ENCODE measurements at regions not wholly inside any gene's neighbourhood (a gene's known extent, or its start where the extent isn't known, plus 50 kb on each side); places are given as distances from the start of the nearest gene placed in this dataset.

GRCh38 chr4:120158046-120158445 lies 91.4 kb upstream of the MAD2L1 start:
- no peak for TF ChIP-seq FOXJ3 (CRISPR knock-in tag; IDR thresholded peaks at IDR 0.05)
- no peak for TF ChIP-seq MAX (IDR thresholded peaks at IDR 0.05; ENCODE audit: low read depth)
- TF ChIP-seq, protein P1, sequence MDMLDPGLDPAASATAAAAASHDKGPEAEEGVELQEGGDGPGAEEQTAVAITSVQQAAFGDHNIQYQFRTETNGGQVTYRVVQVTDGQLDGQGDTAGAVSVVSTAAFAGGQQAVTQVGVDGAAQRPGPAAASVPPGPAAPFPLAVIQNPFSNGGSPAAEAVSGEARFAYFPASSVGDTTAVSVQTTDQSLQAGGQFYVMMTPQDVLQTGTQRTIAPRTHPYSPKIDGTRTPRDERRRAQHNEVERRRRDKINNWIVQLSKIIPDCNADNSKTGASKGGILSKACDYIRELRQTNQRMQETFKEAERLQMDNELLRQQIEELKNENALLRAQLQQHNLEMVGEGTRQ (IDR thresholded peaks at IDR 0.05; ENCODE audit: borderline replicate concordance, low read depth, low read length) = no peak
- no peak for TF ChIP-seq TCF12 (IDR thresholded peaks at IDR 0.05)
- TF ChIP-seq SIN3A (IDR thresholded peaks at IDR 0.05; ENCODE audit: borderline replicate concordance, low read depth, low read length) = no peak
- no peak for TF ChIP-seq CTCF (IDR thresholded peaks at IDR 0.05)
- TF ChIP-seq GATA2 (CRISPR knock-in tag; IDR thresholded peaks at IDR 0.05) = no peak
- Histone ChIP-seq H3K27me3 (ENCODE audit: insufficient read depth) (no peaks in the 10 kb centered on the region; the same call in 1 of the 2 replicates), H3K27ac (ENCODE audit: low read depth in 2 of 2, low read length in 1 of 2) (no peak overlapping the region), H3K9me2 (no peaks in the 10 kb centered on the region), H3K36me3 (replicated peaks in 1 of 2; ENCODE audit: control insufficient read depth in 1 of 2, insufficient read depth in 2 of 2, low read length in 1 of 2) (no peaks in the 10 kb centered on the region), H3K4me1 (ENCODE audit: control insufficient read depth in 1 of 2, insufficient read depth in 2 of 2, low read depth in 1 of 2, low read length in 1 of 2) (no peaks in the 10 kb centered on the region), H3K9ac (no peak overlapping the region), H3K9me3 (no peaks in the 10 kb centered on the region), H4K20me1 (ENCODE audit: insufficient read depth) (no peaks in the 10 kb centered on the region), H2AFZ (ENCODE audit: low read depth) (no peak overlapping the region), H3F3A (replicated peaks; ENCODE audit: insufficient read depth) (no peaks in the 10 kb centered on the region), H3K4me3 (ENCODE audit: low read depth in 2 of 2, low read length in 1 of 2) (no peak overlapping the region), H3K4me2 (no peak overlapping the region), H3K79me2 (ENCODE audit: insufficient read depth) (no peaks in the 10 kb centered on the region)
- no peak for DNase-seq
- WGBS (ENCODE audit: low lambda C conversion rate) = 48% methylated on average over 2 of the region's 2 CpGs
- ChIA-PET CTCF (interaction anchor here (0.6 to 0.7 kb wide), 3 partner anchors 943 to 945 kb away, joined by 3 to 5 read pairs (median 3); no protein-coding TSS in a partner anchor), POLR2A (no interaction called here)

DNA sequence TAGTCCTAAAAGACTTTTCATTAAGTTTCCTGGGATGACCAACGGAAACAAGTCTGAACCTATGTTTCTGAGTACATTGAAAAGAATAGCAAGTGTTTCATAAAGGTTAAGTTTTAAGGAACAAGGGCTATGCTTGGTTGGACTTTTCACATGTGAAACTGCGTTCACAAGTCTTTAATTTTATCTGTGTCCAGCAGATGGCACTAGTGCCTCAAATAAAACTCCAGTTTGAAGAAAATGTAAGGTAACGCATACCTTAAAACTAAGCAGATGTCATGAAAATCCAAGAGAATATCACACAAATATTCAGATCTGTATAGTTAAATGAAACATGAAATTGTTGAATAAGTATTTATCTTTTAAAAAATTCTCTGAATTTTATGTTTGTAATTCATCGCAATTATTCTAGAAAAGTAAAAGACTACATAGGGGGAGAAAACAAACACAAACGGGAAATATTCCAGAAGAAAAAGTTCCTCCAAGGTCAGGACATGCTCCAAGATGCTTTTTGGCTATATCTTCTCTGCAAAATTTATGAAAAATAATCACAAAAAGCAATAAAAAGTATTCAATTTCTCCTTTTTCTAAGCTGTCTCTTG lies 89.6 kb upstream of the MAD2L1 start:
- no peaks in the 10 kb centered on the region for H3K36me3 ChIP-seq (replicated peaks in 1 of 2; ENCODE audit: control insufficient read depth in 1 of 2, insufficient read depth in 2 of 2, low read length in 1 of 2)
- ChIA-PET CTCF (interaction anchor here (0.7 to 1.9 kb wide), 23 partner anchors 15 to 1152 kb away, joined by 3 to 11 read pairs (median 4); no protein-coding TSS in a partner anchor), POLR2A (no interaction called here)

More for the DNA sequence above, 89.6 kb upstream of the MAD2L1 start:
- H4K20me1 ChIP-seq (ENCODE audit: insufficient read depth) = no peaks in the 10 kb centered on the region
- H3K9me2 ChIP-seq = no peaks in the 10 kb centered on the region
- H3K9me3 ChIP-seq = no peaks in the 10 kb centered on the region
- H3F3A ChIP-seq (replicated peaks; ENCODE audit: insufficient read depth) = no peaks in the 10 kb centered on the region
- no peaks in the 10 kb centered on the region for H3K4me1 ChIP-seq (ENCODE audit: control insufficient read depth in 1 of 2, insufficient read depth in 2 of 2, low read depth in 1 of 2, low read length in 1 of 2)
- no peaks in the 10 kb centered on the region for H3K79me2 ChIP-seq (ENCODE audit: insufficient read depth)
- TF ChIP-seq, protein P2, sequence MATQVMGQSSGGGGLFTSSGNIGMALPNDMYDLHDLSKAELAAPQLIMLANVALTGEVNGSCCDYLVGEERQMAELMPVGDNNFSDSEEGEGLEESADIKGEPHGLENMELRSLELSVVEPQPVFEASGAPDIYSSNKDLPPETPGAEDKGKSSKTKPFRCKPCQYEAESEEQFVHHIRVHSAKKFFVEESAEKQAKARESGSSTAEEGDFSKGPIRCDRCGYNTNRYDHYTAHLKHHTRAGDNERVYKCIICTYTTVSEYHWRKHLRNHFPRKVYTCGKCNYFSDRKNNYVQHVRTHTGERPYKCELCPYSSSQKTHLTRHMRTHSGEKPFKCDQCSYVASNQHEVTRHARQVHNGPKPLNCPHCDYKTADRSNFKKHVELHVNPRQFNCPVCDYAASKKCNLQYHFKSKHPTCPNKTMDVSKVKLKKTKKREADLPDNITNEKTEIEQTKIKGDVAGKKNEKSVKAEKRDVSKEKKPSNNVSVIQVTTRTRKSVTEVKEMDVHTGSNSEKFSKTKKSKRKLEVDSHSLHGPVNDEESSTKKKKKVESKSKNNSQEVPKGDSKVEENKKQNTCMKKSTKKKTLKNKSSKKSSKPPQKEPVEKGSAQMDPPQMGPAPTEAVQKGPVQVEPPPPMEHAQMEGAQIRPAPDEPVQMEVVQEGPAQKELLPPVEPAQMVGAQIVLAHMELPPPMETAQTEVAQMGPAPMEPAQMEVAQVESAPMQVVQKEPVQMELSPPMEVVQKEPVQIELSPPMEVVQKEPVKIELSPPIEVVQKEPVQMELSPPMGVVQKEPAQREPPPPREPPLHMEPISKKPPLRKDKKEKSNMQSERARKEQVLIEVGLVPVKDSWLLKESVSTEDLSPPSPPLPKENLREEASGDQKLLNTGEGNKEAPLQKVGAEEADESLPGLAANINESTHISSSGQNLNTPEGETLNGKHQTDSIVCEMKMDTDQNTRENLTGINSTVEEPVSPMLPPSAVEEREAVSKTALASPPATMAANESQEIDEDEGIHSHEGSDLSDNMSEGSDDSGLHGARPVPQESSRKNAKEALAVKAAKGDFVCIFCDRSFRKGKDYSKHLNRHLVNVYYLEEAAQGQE (IDR thresholded peaks at IDR 0.05; ENCODE audit: low read depth, low read length) = no peak
- TF ChIP-seq FOSL2 (IDR thresholded peaks at IDR 0.05; ENCODE audit: borderline replicate concordance, low read depth) (no peak), RAD21 (IDR thresholded peaks at IDR 0.05; ENCODE audit: low read length) (peak; percentile 83), RCOR1 (IDR thresholded peaks at IDR 0.05; ENCODE audit: low read length) (no peak), CTCF (IDR thresholded peaks at IDR 0.05) (peak; percentile 81), SMC3 (IDR thresholded peaks at IDR 0.05; ENCODE audit: low read depth, low read length) (peak; percentile 63), SIN3A (IDR thresholded peaks at IDR 0.05; ENCODE audit: borderline replicate concordance, low read depth, low read length) (no peak), IRF3 (IDR thresholded peaks at IDR 0.05; ENCODE audit: low read depth, low read length) (no peak)
- TF ChIP-seq, protein P1 (IDR thresholded peaks at IDR 0.05; ENCODE audit: borderline replicate concordance, low read depth, low read length) = no peak
- H3K9ac ChIP-seq = no peak overlapping the region
- peak overlapping the region in 1 of 2 experiments; percentile 12; a peak in 1 of 4 replicates for H3K4me3 ChIP-seq (ENCODE audit: low read depth in 2 of 2, low read length in 1 of 2)
- peak; percentile 1 for DNase-seq
- no peak overlapping the region for H3K4me2 ChIP-seq
- WGBS (ENCODE audit: low lambda C conversion rate) = 32% methylated on average over 5 of the region's 5 CpGs
- no peaks in the 10 kb centered on the region; the same call in 1 of the 2 replicates for H3K27me3 ChIP-seq (ENCODE audit: insufficient read depth)
- no peak overlapping the region for H2AFZ ChIP-seq (ENCODE audit: low read depth)
- H3K27ac ChIP-seq (ENCODE audit: low read depth in 2 of 2, low read length in 1 of 2) = no peak overlapping the region
